ENCODE measurements at regions not wholly inside any gene's neighbourhood (a gene's known extent, or its start where the extent isn't known, plus 50 kb on each side); places are given as distances from the start of the nearest gene placed in this dataset.

DNA sequence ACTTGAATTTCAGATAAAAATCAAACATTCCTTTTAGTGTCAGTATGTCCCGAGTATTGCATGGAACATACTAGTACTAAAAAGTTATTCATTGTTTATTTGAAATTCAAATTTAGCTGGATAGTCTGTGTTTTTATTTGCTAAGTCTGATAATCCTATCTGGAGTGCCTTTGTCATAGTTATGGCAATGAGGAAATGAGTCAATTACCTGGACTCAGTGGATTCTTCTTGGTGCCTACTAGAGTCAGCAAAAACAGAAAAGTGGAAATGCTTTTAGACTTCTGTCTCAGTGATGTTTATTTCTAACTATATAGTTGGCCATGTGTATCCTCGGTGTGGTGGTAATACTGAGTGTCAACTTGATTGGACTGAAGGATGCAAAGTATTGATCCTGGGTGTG lies 121.3 kb upstream of the EEF1E1 start:
- POLR2A ChIA-PET, result no interaction called here
- TF ChIP-seq HDGF (IDR thresholded peaks at IDR 0.05; ENCODE audit: borderline replicate concordance) (no peak), FOXM1 (IDR thresholded peaks at IDR 0.05; ENCODE audit: borderline replicate concordance) (no peak), TARDBP (IDR thresholded peaks at IDR 0.05) (no peak), FOXK2 (IDR thresholded peaks at IDR 0.05) (no peak), CTBP1 (IDR thresholded peaks at IDR 0.05; ENCODE audit: borderline replicate concordance) (no peak), SP1 (IDR thresholded peaks at IDR 0.05) (no peak), SUZ12 (IDR thresholded peaks at IDR 0.05) (no peak), ELF4 (IDR thresholded peaks at IDR 0.05) (no peak), NFRKB (IDR thresholded peaks at IDR 0.05) (no peak), BHLHE40 (IDR thresholded peaks at IDR 0.05; ENCODE audit: borderline replicate concordance) (no peak), LEF1 (IDR thresholded peaks at IDR 0.05; ENCODE audit: borderline replicate concordance) (no peak), L3MBTL2 (conservative IDR thresholded peaks at IDR 0.05) (no peak), ZNF384 (IDR thresholded peaks at IDR 0.05) (no peak), FOXA1 (IDR thresholded peaks at IDR 0.05) (no peak), ARNT (IDR thresholded peaks at IDR 0.05) (no peak)
- TF ChIP-seq, protein P1, sequence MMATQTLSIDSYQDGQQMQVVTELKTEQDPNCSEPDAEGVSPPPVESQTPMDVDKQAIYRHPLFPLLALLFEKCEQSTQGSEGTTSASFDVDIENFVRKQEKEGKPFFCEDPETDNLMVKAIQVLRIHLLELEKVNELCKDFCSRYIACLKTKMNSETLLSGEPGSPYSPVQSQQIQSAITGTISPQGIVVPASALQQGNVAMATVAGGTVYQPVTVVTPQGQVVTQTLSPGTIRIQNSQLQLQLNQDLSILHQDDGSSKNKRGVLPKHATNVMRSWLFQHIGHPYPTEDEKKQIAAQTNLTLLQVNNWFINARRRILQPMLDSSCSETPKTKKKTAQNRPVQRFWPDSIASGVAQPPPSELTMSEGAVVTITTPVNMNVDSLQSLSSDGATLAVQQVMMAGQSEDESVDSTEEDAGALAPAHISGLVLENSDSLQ (IDR thresholded peaks at IDR 0.05), result no peak
- DNase-seq (ENCODE audit: extremely low spot score), result no peak
- CTCF ChIA-PET, result no interaction called here

DNA sequence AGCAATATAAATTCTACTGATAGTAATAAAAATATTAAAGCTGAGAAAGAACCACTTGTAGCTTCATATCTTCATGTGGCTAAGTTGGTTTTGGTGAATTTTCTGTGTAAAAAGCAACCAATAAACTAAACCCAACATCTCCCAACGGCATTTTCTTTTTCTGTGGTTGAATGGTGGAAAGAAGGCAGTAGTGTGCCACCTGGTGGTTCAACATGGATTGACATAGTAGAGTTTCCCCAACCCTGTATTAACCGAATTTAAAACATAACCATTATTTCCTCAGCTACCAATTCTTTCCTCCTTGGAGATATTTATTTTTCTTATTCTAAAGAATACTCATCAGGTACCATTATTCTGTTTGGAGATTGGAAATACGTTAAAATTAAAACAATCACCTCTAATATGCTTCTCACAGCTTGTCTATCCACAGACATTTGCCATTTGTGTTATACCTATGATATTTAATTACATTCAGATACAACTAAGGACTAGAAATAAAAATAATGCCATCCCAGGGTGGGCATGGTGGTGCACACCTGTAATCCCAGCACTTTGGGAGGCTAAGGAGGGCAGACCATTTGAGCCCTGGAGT lies 117.1 kb upstream of the EEF1E1 start:
- POLR2A ChIA-PET, result interaction anchor here (1.0 to 1.8 kb wide), 2 partner anchors 88 to 496 kb away, joined by 3 to 6 read pairs; no protein-coding TSS in a partner anchor
- peak; percentile 48 for DNase-seq (ENCODE audit: extremely low spot score)
- CTCF ChIA-PET, result interaction anchor here (0.5 to 5.4 kb wide), 22 partner anchors 8 to 294 kb away, joined by 3 to 141 read pairs (median 3); partner anchors contain the start of gene EEF1E1
- TF ChIP-seq ARNT (IDR thresholded peaks at IDR 0.05) (no peak), FOXK2 (IDR thresholded peaks at IDR 0.05) (no peak), NFRKB (IDR thresholded peaks at IDR 0.05) (no peak), SP1 (IDR thresholded peaks at IDR 0.05) (no peak), TARDBP (IDR thresholded peaks at IDR 0.05) (no peak), ZNF384 (IDR thresholded peaks at IDR 0.05) (no peak), ELF4 (IDR thresholded peaks at IDR 0.05) (no peak), FOXM1 (IDR thresholded peaks at IDR 0.05; ENCODE audit: borderline replicate concordance) (no peak), CTBP1 (IDR thresholded peaks at IDR 0.05; ENCODE audit: borderline replicate concordance) (no peak), SUZ12 (IDR thresholded peaks at IDR 0.05) (no peak), LEF1 (IDR thresholded peaks at IDR 0.05; ENCODE audit: borderline replicate concordance) (no peak), HDGF (IDR thresholded peaks at IDR 0.05; ENCODE audit: borderline replicate concordance) (no peak), BHLHE40 (IDR thresholded peaks at IDR 0.05; ENCODE audit: borderline replicate concordance) (no peak), FOXA1 (IDR thresholded peaks at IDR 0.05) (no peak), L3MBTL2 (conservative IDR thresholded peaks at IDR 0.05) (no peak)
- TF ChIP-seq, protein P1 (IDR thresholded peaks at IDR 0.05), result no peak

DNA sequence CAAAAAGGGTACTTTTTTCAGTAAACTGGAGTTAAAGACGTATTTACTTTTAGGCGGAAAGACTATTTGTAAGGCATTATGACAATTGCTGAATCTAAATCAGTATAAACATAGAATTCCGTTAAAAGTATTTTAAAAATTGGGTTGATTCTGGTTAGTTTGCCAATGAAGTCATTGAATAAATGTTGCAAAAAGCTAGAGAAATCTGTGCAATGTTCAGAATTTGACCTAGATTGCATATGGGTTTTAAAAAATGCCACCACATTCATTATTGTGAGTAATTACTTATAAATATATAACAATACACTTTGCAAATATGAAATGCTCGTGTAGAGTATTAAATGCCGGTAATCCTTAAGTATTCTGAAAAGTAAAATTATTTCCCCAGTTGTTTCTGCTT lies 116.5 kb upstream of the EEF1E1 start:
- ChIA-PET POLR2A (interaction anchor here (1.0 to 1.8 kb wide), 2 partner anchors 87 to 496 kb away, joined by 3 to 6 read pairs; no protein-coding TSS in a partner anchor), CTCF (interaction anchor here (0.6 to 5.4 kb wide), 17 partner anchors 8 to 293 kb away, joined by 3 to 141 read pairs (median 3); partner anchors contain the start of gene EEF1E1)
- no peak for DNase-seq (ENCODE audit: extremely low spot score)
- TF ChIP-seq HDGF (IDR thresholded peaks at IDR 0.05; ENCODE audit: borderline replicate concordance), result no peak
- TF ChIP-seq SUZ12 (IDR thresholded peaks at IDR 0.05), result no peak
- no peak for TF ChIP-seq FOXA1 (IDR thresholded peaks at IDR 0.05)
- TF ChIP-seq ELF4 (IDR thresholded peaks at IDR 0.05), result no peak
- TF ChIP-seq LEF1 (IDR thresholded peaks at IDR 0.05; ENCODE audit: borderline replicate concordance), result no peak
- TF ChIP-seq, protein P1 (IDR thresholded peaks at IDR 0.05), result no peak
- TF ChIP-seq FOXM1 (IDR thresholded peaks at IDR 0.05; ENCODE audit: borderline replicate concordance), result no peak
- TF ChIP-seq NFRKB (IDR thresholded peaks at IDR 0.05), result no peak
- no peak for TF ChIP-seq TARDBP (IDR thresholded peaks at IDR 0.05)
- TF ChIP-seq SP1 (IDR thresholded peaks at IDR 0.05), result no peak
- TF ChIP-seq ZNF384 (IDR thresholded peaks at IDR 0.05), result no peak
- no peak for TF ChIP-seq BHLHE40 (IDR thresholded peaks at IDR 0.05; ENCODE audit: borderline replicate concordance)
- no peak for TF ChIP-seq ARNT (IDR thresholded peaks at IDR 0.05)
- no peak for TF ChIP-seq L3MBTL2 (conservative IDR thresholded peaks at IDR 0.05)

DNA sequence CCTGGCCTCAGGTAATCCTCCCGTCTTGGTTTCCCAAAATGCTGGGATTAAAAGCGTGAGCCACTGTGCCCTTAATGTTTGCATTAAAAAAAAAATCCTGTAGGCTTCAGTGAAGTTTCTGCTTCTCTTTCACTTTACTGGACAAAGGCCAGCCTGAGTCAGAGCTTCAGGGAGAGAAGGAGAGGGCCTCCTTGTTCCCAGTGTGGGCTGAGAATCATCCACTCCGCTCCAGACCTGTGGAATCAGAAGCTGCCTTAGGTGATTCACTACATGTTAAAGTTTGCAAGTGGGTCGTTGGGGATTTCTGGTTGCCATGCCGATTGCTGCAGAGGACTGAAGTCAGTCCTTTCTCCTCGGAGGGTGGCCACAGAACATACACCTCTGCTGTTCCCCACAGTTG lies 113.3 kb upstream of the EEF1E1 start:
- CTCF ChIA-PET, result interaction anchor here (1.1 kb wide), 1 partner anchor 81 kb away, joined by 4 read pairs; no protein-coding TSS in a partner anchor

DNA sequence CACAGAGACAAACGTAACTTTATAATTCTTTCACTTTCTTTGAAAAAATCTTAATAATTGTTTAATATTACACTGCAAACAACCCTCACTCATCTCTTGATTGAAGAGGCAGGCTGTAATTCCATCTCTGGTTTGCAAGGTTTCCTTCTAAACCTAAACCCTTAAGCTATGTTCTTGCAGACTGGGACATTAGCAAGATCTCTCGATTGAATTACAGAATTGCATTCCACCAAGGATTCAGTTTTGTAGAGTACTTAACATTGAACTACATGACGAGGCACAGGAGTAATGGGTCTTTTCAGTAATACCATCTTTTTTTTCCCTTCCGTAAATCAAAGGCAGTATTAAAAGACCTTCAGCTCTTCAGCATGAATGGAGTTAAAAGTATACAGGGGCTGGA lies 111.6 kb upstream of the EEF1E1 start:
- ChIA-PET POLR2A (no interaction called here), CTCF (interaction anchor here (0.6 to 1.9 kb wide), 2 partner anchors 83 to 309 kb away, joined by 5 to 6 read pairs; no protein-coding TSS in a partner anchor)
- DNase-seq (ENCODE audit: extremely low spot score), result no peak
- TF ChIP-seq BHLHE40 (IDR thresholded peaks at IDR 0.05; ENCODE audit: borderline replicate concordance) (no peak), ARNT (IDR thresholded peaks at IDR 0.05) (no peak), ZNF384 (IDR thresholded peaks at IDR 0.05) (no peak), FOXA1 (IDR thresholded peaks at IDR 0.05) (no peak), TARDBP (IDR thresholded peaks at IDR 0.05) (no peak), ELF4 (IDR thresholded peaks at IDR 0.05) (no peak)

More for the DNA sequence above, 113.3 kb upstream of the EEF1E1 start:
- TF ChIP-seq, protein P1 (IDR thresholded peaks at IDR 0.05), result no peak
- TF ChIP-seq CTBP1 (IDR thresholded peaks at IDR 0.05; ENCODE audit: borderline replicate concordance), result no peak
- TF ChIP-seq FOXA1 (IDR thresholded peaks at IDR 0.05), result no peak
- no peak for TF ChIP-seq L3MBTL2 (conservative IDR thresholded peaks at IDR 0.05)
- no peak for TF ChIP-seq SP1 (IDR thresholded peaks at IDR 0.05)
- TF ChIP-seq SUZ12 (IDR thresholded peaks at IDR 0.05), result no peak
- TF ChIP-seq FOXK2 (IDR thresholded peaks at IDR 0.05), result no peak
- TF ChIP-seq ELF4 (IDR thresholded peaks at IDR 0.05), result no peak
- no peak for TF ChIP-seq TARDBP (IDR thresholded peaks at IDR 0.05)
- TF ChIP-seq ZNF384 (IDR thresholded peaks at IDR 0.05), result no peak
- no peak for DNase-seq (ENCODE audit: extremely low spot score)
- POLR2A ChIA-PET, result no interaction called here

Measured in HEK293T (cell line).